Loucy (cell line): ENCODE measurements at regions not wholly inside any gene's neighbourhood (a gene's known extent, or its start where the extent isn't known, plus 50 kb on each side); places are given as distances from the start of the nearest gene placed in this dataset.

ENCODE experiments used
- H2AFZ ChIP-seq: fragments of 200-600 bp; sonication (generic); 2 replicates; pipeline ENCODE4 v1.6.0; 2016; ENCODE audit warnings: antibody characterized with exemption, mild to moderate bottlenecking, low read length, moderate library complexity
- H3F3A ChIP-seq: fragments of 200-600 bp; 2 replicates; pipeline ENCODE4 v1.6.0; 2016; ENCODE audit warnings: antibody characterized with exemption, low read depth, mild to moderate bottlenecking
- H3K27me3 ChIP-seq: fragments of 200-600 bp; sonication (generic); 2 replicates; pipeline ENCODE4 v1.6.1; 2014; ENCODE audit warnings: low read length, mild to moderate bottlenecking; ENCODE audit not compliant: insufficient read depth, poor library complexity, severe bottlenecking
- H3K36me3 ChIP-seq: fragments of 200-600 bp; sonication (generic); 2 replicates; pipeline ENCODE4 v1.6.1; 2016; ENCODE audit warnings: low read length; ENCODE audit not compliant: insufficient read depth
- H3K4me1 ChIP-seq: fragments of 200-600 bp; sonication (generic); 2 replicates; pipeline ENCODE4 v1.5.1; 2014; ENCODE audit warnings: low read length, mild to moderate bottlenecking; ENCODE audit not compliant: insufficient read depth, poor library complexity, severe bottlenecking
- H3K4me2 ChIP-seq: fragments of 200-600 bp; sonication (generic); 2 replicates; pipeline ENCODE4 v1.6.0; 2014; ENCODE audit warnings: antibody characterized with exemption, low read length, low read depth, mild to moderate bottlenecking; ENCODE audit not compliant: poor library complexity, severe bottlenecking
- H3K4me3 ChIP-seq: fragments of 200-600 bp; sonication (generic); 2 replicates; pipeline ENCODE4 v1.5.1; 2014; ENCODE audit warnings: low read length, mild to moderate bottlenecking, mixed read lengths; ENCODE audit not compliant: poor library complexity, severe bottlenecking
- H3K79me2 ChIP-seq: fragments of 200-600 bp; sonication (generic); 2 replicates; pipeline ENCODE4 v1.6.1; 2014; ENCODE audit warnings: low read length; ENCODE audit not compliant: insufficient read depth
- H3K9ac ChIP-seq: fragments of 200-600 bp; sonication (generic); 2 replicates; pipeline ENCODE4 v1.6.0; 2014; ENCODE audit warnings: mild to moderate bottlenecking, low read depth, low read length, moderate library complexity; ENCODE audit not compliant: poor library complexity, severe bottlenecking
- H3K9me2 ChIP-seq: fragments of 200-600 bp; sonication (generic); replicated peaks from 2 replicates; pipeline ENCODE4 v1.6.1; 2016; ENCODE audit warnings: low read depth, low read length, mixed read lengths
- H3K9me3 ChIP-seq: fragments of 200-600 bp; sonication (generic); 2 replicates; pipeline ENCODE4 v1.6.1; 2014; ENCODE audit warnings: mild to moderate bottlenecking, antibody characterized with exemption, low read length, low read depth; ENCODE audit not compliant: insufficient read depth
- H4K20me1 ChIP-seq: fragments of 200-600 bp; sonication (generic); 2 replicates; pipeline ENCODE4 v1.6.0; 2014; ENCODE audit warnings: antibody characterized with exemption, low read length, mild to moderate bottlenecking; ENCODE audit not compliant: insufficient read depth, poor library complexity, severe bottlenecking
- CTCF ChIP-seq: fragments of 200-600 bp; sonication (generic); conservative IDR thresholded peaks from 2 replicates; pipeline ENCODE4 v1.5.1; 2014; ENCODE audit warnings: mild to moderate bottlenecking, antibody characterized with exemption, low read length
- EZH2phosphoT487 ChIP-seq: fragments of 200-600 bp; IDR thresholded peaks from 2 replicates; pipeline ENCODE4 v1.6.1; 2018; ENCODE audit warnings: antibody characterized with exemption, mild to moderate bottlenecking, moderate library complexity, borderline replicate concordance

- H3F3A ChIP-seq, result no peaks in the 10 kb centered on the region
Observed at GRCh38 chr3:22835041-22835440, 368.1 kb upstream of the UBE2E2 start.

GRCh38 chr3:22836131-22836530 lies 367.0 kb upstream of the UBE2E2 start:
- H3K4me2 ChIP-seq, result no peak overlapping the region
- H3K4me3 ChIP-seq, result no peak overlapping the region
- no peaks in the 10 kb centered on the region for H3K79me2 ChIP-seq
- H2AFZ ChIP-seq, result no peak overlapping the region
- H3K9ac ChIP-seq, result no peak overlapping the region
- TF ChIP-seq EZH2phosphoT487 (no peak), CTCF (no peak)
- no peaks in the 10 kb centered on the region for H4K20me1 ChIP-seq
- no peaks in the 10 kb centered on the region for H3K9me3 ChIP-seq
- H3F3A ChIP-seq, result no peaks in the 10 kb centered on the region
- peaks cover 4% of the 10 kb centered on the region for H3K4me1 ChIP-seq
- no peaks in the 10 kb centered on the region for H3K27me3 ChIP-seq
- H3K9me2 ChIP-seq, result no peaks in the 10 kb centered on the region
- H3K36me3 ChIP-seq, result no peaks in the 10 kb centered on the region

More at GRCh38 chr3:22835041-22835440, 368.1 kb upstream of the UBE2E2 start:
- Histone ChIP-seq H4K20me1 (no peaks in the 10 kb centered on the region), H3K4me3 (no peak overlapping the region), H3K79me2 (no peaks in the 10 kb centered on the region), H3K27me3 (no peaks in the 10 kb centered on the region), H3K4me1 (peaks cover 4% of the 10 kb centered on the region), H3K4me2 (no peak overlapping the region), H3K36me3 (no peaks in the 10 kb centered on the region), H3K9me3 (no peaks in the 10 kb centered on the region), H3K9me2 (no peaks in the 10 kb centered on the region), H3K9ac (no peak overlapping the region), H2AFZ (no peak overlapping the region)
- TF ChIP-seq CTCF, result no peak
- TF ChIP-seq EZH2phosphoT487, result no peak

GRCh38 chr3:22843854-22844253 lies 359.3 kb upstream of the UBE2E2 start:
- H3K4me1 ChIP-seq, result no peaks in the 10 kb centered on the region
- H3K27me3 ChIP-seq, result no peaks in the 10 kb centered on the region
- no peak overlapping the region for H3K4me2 ChIP-seq
- no peaks in the 10 kb centered on the region for H3K9me2 ChIP-seq
- H3F3A ChIP-seq, result no peaks in the 10 kb centered on the region
- no peak overlapping the region for H3K4me3 ChIP-seq
- H2AFZ ChIP-seq, result no peak overlapping the region
- no peaks in the 10 kb centered on the region for H3K9me3 ChIP-seq
- H3K36me3 ChIP-seq, result no peaks in the 10 kb centered on the region
- no peak overlapping the region for H3K9ac ChIP-seq
- no peaks in the 10 kb centered on the region for H4K20me1 ChIP-seq
- no peaks in the 10 kb centered on the region for H3K79me2 ChIP-seq
- no peak for TF ChIP-seq EZH2phosphoT487
- TF ChIP-seq CTCF, result no peak
